Left hindlimb (tissue), 1 donor: ENCODE measurements at regions not wholly inside any gene's neighbourhood (a gene's known extent, or its start where the extent isn't known, plus 50 kb on each side); places are given as distances from the start of the nearest gene placed in this dataset.
"Not testable (repeated sequence)": the region's sequence is repeated elsewhere in the genome, so short reads cannot be mapped to it uniquely, and the experiment has no call there.

ENCODE experiments used
- DNase-seq: peaks from one replicate; pipeline ENCODE4 v3.0.0-alpha.2; 2018

DNA sequence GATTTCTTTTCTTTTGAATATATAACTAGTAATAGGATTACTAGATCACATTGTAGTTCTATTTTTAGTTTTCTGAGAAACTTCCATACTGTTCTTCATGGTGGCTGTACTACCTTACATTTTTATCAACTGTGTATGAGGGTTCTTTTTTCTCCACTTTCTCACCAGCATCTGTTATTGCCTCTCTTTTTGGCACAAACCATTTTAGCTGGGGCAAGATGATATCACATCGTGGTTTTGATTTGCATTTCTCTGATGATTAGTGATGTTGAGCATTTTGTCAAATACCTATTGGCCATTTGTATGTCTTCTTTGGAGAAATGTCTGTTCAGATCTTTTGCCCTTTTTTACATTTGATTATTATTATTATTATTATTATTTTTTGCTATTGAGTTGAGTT lies 86.1 kb upstream of the TCF21 start:
- no peak for DNase-seq

DNA sequence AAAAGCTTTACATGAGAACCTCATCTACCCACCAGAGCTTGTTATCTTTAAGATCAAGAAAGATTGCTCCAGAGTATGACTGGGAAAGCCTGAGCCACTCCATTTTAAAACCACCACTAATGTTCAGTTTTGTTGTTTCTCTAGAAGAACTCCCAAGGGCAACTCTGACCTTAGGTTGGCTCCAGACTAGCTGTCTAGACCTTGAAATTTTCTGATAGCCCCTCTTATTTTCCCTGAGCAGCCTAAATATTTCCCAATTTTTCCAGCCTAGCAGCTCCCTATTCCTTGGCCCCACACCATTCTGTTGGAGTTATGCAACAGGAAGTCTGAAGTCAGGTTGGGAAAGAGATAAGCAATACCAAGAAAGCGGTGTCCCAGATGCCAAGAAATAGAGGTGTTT lies 84.6 kb upstream of the TCF21 start:
- no peak for DNase-seq

DNA sequence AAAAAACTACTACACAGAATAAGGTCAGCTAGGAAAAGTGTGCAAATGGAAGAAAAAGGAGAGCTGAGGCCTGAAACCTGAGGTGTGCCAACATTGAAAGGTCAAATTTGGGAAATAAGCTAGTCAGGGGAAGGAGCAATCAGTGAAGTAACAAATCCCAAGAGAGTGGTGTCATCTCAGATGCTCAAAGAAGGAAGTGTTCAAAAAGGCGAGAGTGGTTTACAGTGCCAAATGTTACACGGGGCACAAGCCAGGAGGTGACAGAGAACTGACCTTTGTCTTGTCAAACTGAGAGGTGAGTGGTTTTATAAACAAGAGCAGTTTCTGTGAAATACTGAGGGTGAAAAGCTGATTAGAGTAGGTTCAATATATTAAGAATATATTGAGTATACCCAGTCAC lies 83.0 kb upstream of the TCF21 start:
- DNase-seq, result no peak

DNA sequence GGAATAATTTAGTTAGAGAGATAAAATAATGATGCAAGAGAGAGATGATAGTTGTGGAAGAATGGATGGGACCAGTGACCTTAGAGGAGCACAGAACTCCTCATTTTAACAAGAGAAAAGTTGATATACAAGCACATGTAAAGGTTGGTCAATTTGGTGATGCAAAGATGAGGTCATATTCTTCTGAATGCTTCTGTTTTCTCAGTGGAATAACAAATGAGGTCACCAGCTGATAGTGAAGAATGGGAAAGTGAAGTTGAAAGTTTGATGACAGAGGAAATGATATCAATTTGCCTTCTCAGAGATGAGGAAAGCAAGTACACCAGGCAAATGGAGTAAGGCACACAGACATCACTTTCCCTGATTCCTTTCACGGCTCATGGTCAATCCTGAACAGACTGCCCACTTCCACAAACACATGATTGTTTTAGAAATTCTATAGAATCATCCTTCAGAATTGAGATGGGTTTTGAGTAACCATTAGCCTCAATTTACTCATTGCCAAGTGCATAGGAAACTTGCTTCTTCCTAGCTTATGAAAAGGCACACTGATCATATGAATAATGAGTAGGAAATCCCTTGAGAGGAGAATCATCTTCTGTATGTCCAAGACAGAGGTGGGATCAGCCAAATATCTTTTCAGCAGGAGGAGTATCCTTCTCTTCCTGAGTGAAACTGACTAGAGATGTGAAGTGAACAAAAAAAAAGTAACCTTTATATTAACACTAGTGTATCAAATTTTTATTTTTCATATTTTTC lies 82.4 kb upstream of the TCF21 start:
- no peak for DNase-seq

DNA sequence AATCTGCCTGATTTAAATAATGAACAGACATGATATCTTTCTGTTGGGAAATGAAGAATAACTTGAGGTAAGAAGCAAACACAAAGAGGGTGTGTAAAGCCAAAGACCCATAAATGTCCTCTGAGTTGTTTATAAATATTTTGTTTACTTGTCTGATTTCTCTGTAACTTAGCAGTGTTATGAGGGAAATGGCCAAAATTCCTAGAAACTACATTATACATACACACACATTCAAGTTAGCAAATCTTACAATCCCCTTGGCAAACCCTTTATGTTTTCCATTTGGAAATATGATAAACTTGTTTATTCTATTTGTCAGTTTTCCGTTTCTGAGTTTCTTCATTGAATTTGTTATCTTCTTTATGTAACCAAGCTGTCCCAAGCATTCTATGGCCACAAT lies 81.4 kb upstream of the TCF21 start:
- no peak for DNase-seq

DNA sequence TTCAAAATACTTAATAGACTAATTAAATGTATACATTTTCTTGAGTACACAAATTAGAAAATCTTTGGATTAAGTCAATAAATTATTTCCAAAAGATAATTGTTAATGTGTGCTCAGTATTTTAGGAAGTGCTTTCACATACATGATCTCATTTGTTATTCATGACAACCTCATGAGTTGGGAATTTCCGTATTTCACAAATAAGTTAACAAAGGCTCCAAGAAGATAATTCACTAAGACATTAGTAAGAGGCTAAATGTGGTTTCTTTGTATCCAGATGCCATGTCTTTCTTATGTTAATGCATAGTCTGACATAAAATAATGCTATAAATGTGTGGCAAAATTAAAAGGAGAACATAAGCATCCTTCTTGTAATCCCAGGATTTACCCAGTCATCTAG lies 79.5 kb upstream of the TCF21 start:
- no peak for DNase-seq

GRCh38 chr6:133811557-133811956 lies 77.4 kb upstream of the TCF21 start:
- no peak for DNase-seq

- DNase-seq, result not testable (repeated sequence)
These were observed 76.5 kb upstream of the TCF21 start for GRCh38 chr6:133812446-133812845.

DNA sequence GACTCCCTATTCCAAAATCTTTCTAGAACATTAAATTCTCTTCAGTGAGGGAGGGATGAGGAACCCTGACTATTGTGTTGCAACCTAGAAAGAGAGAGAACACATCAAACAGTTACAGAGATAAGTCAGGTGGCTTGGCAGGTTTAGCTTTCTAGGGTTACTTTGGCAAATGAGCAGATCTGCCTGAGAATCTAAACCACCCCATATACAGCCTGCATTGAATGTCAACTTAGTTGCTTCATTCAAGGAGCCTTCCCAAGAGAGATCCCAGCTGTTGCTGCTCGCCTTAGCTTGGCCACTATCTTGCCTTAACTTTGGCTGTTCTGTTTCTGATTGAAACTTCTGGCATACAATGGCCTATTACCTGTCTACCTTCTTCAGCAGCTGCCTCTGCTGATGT lies 74.7 kb upstream of the TCF21 start:
- no peak for DNase-seq

GRCh38 chr6:133814797-133815196 lies 74.1 kb upstream of the TCF21 start:
- no peak for DNase-seq

DNA sequence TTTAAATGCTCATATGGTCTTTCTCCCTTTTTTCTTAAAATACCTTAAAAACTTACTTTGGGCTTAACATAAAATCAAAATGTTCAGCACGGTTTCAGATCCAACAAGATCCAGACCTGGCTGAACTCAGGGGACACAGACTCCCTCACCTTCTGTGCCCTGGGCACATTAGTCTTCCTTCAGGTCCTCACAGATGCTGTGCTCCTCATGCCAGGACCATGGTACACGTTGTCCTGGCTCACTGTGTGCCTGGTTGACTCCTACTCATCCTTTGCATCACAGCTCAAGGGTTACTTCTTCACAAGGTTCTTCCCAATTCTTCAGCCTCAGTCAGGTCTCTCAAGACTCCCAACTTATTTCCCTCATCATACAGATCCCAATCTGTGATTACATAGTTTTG lies 73.6 kb upstream of the TCF21 start:
- DNase-seq, result no peak

- no peak for DNase-seq
These were observed 72.7 kb upstream of the TCF21 start for GRCh38 chr6:133816171-133816570.

GRCh38 chr6:133817460-133818047 lies 71.4 kb upstream of the TCF21 start:
- DNase-seq, result no peak

- DNase-seq, result no peak
These were observed 70.6 kb upstream of the TCF21 start for GRCh38 chr6:133818320-133818719.

DNA sequence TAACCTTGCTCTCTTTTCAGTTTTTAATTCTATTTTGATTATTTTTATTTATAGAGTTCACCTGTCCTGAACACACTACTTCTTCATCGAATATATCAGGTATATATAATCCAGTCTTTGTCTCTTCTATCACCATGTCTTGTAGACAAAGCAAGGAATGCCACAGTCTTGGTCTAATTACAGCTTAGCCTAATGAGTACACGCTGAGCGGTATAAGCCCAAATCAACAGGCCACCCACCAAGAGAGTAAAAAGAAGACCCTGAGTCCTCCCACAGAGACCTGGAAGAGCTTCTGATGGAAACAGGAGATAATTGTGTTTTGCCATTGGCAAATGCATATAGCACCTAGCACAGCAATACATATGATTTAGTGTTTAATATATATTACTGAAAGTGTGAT lies 68.7 kb upstream of the TCF21 start:
- DNase-seq, result no peak

DNA sequence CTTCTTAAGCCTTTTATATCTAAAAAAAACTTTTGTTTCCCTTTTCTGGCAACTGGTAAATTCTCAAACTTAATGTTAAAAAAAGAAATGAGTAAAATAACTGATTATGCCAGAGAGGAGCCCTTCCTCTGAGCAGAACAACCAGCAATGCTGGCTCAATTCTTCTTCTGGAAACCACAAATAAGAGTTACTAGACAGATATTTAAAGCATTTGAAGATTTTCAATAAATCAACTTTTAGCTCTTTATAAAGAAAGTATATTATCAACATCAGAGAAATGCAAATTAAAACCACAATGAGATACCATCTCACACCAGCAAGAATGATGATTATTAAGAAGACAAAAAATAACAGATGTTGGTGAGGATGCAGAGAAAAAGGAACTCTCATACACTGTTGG lies 61.1 kb upstream of the TCF21 start:
- DNase-seq, result no peak

DNA sequence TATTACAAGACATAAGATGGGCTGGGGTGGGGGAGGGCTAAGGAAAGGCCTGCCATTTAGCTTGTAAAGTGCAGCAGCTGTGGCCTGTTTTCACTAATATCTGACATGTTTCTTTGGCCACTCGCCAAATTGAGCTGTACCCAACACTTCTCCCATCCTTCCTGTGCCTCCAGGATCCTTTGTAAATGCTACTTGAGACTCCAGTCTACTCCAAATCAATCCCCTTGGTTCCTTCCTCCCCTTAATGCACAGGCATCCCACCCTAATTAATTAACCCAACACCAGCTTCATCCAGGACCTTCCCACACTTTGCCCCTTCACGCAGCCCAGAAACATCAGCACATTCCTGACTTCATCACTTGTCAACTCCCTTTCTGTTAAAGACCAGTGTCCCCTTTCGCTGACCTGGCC lies 55.0 kb upstream of the TCF21 start:
- DNase-seq, result no peak

- no peak for DNase-seq
These were observed 54.3 kb upstream of the TCF21 start for GRCh38 chr6:133834472-133835170.

- DNase-seq, result no peak
These were observed 53.0 kb upstream of the TCF21 start for GRCh38 chr6:133835901-133836300.

GRCh38 chr6:133837801-133838349 lies 51.0 kb upstream of the TCF21 start:
- no peak for DNase-seq
